Activated T-cell treated with anti-CD3 and anti-CD28 coated beads, Interleukin-2, amount 50 U/mL, for 48 hours (primary cell): ENCODE measurements at regions not wholly inside any gene's neighbourhood (a gene's known extent, or its start where the extent isn't known, plus 50 kb on each side); places are given as distances from the start of the nearest gene placed in this dataset.

ENCODE experiments used
- DNase-seq, 2 experiments: peaks; one replicate each; pipeline ENCODE4 v3.0.0-alpha.2; 2020

- no peak for DNase-seq
Measured at GRCh38 chr10:105844676-105845570, 1203.8 kb downstream of the SORCS3 start.

- no peak for DNase-seq
Measured at GRCh38 chr10:105844241-105844640, 1203.2 kb downstream of the SORCS3 start.

- no peak for DNase-seq
Measured at GRCh38 chr10:105843786-105844185, 1202.7 kb downstream of the SORCS3 start.

DNA sequence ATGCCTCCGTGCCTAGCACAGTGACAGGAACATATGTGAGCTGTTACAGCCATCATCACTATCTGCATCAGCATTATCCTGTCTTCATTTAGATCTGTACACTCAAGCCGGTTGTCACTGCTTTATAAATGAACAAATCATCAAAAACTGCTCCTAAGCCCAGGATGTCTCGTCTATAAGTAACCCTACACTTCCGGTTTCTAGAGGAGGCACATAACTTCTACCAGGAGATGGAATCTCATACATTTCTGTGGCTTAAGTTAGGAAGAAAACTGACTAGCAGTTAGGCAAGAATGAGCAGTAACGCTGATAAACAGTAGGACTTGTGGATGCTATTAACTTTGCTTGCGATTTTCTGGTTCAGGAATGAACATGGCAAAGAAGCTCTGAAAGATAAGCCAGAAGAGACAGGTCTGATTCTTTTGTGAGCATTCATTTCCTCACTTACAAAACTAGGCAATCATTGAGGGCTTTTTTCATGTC, 1199.2 kb downstream of the SORCS3 start:
- DNase-seq = no peak

GRCh38 chr10:105838392-105838791, 1197.3 kb downstream of the SORCS3 start:
- DNase-seq = no peak

GRCh38 chr10:105837951-105838350, 1196.9 kb downstream of the SORCS3 start:
- DNase-seq = no peak

DNA sequence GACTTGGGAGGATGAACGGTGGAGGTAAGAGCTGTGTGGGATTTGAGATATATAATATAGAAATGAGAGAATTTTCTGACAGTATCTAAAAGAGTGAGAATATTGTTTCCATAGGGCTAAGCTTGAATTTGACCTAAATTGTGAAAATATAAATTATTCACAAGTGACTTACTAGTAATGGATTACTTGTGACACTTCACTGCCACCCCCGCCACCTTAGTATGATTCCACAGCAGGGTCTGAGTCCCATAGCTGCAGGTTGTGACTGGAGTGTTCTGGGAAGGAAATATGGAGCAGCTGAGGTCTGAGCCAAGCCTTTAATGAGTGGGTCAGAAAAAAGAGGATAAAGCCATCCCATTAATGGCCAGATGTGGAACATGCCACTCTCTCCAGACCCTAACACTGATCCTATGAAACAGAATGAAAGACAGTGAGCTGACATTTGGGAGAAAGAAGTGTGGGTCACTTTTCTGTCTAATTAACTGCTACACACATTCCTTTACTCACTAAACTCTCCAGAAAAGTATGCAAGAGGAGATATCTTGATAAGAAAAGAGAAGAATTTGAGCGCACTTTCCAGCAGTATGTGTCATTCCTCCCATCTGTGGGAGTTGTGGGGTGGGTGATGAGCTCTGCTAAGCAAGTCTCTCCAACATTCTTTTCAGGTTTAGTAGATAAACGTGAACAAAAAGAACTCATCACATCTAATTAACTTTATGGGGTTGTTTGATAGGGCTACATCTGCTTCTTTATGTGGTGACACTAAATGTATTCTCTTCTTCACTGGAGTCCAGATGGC, 1193.4 kb downstream of the SORCS3 start:
- DNase-seq = no peak

- no peak for DNase-seq
Measured at GRCh38 chr10:105827133-105827532, 1186.0 kb downstream of the SORCS3 start.

DNA sequence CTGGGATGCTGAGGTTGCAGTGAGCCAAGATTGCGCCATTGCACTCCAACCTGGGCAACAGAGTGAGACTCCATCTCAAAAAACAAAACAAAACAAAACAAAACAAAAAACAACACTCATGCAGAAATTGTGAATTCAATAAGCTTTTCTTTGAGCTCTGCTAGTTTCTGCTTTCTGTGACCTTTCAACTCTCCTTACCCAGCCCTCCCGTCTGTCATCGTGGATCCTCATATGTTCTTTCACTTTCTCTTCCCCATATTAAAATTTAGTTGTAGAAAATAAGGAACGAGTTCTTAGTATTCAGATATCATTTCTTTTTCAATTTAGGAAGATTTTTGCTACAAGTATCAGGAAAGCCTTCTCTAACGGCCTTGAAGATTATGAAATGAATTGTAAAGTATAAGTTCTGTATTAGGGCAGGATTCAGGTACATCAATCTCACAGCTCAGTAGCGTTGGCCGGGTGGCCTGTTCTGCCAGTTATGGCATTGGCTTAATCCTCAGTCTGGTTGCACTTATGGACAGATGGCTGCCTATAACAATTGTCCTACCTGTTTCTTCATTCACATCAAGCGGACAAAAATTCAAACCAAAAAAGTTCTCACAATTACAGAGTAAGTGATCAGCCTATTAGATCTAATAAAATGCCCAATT, 1167.0 kb downstream of the SORCS3 start:
- no peak for DNase-seq

DNA sequence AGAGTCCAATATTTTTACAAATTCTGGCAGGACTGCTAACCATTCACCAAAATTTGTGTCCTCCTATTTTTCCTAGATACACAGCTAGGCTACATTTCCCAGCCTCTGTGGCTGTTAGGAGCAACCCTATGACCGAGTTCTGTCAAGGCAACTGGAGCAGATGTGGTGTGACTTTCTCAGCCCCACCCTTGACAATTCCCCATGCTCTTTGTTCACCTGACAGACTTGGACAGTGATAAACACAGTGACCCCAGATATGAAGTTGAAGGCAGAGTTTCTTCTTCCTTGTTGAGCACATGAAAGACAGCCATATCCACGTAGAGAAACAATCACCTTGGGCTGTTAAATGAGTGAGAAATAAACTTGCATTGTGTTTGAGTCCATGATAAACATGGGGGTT, 1162.1 kb downstream of the SORCS3 start:
- DNase-seq = no peak

- DNase-seq = no peak
Measured at GRCh38 chr10:105800641-105801040, 1159.6 kb downstream of the SORCS3 start.

GRCh38 chr10:105798328-105798889, 1157.3 kb downstream of the SORCS3 start:
- no peak for DNase-seq

DNA sequence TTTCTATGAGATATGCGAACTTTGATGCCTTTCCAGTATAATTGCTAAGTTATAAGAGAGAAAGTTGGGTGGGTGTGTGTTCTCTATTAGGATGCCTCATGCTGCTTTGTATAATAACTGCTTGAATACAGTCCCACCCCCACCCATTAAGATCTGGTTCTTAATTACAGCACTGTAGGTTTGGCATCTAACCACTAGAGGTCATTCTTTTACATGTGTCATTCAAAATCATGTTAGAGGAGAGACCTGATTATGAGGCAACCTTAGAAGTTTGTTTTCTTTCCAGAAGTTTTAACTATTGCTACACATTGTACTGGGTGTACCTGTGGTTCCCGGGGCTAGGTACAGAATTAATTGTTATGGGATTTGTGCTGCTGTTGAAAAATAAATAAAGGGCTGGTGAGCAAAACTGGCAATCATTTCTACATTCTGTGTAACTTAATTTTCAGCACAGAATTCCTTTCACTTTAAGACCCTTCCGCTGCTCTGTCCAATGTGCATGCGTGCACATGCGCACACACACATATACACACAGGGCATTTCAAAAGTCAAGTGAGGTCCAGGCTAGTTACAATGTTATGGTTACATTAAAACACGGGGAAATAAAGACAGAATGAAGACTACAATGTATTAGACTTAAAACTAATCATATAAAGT, 1156.3 kb downstream of the SORCS3 start:
- DNase-seq = no peak

DNA sequence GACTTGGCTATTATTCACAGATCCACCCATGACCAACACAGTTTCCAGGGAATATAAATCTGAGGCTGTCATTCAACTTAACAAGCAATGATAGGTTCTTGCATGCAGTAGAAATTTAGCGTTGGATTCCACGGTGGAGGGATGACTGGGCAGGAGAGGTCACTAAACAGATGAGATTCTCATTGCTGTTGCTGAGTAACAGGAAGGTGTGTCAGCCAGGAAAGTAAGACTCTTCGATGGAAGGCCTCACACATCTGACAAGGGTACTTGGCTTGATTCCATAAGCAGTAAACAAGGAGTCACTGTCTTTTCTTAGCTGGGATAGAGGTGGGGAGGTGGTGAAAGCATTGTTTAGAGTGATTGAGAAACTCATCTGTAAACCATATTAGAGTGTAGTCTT, 1152.0 kb downstream of the SORCS3 start:
- DNase-seq = no peak

- no peak for DNase-seq
Measured at GRCh38 chr10:105785721-105786120, 1144.6 kb downstream of the SORCS3 start.

DNA sequence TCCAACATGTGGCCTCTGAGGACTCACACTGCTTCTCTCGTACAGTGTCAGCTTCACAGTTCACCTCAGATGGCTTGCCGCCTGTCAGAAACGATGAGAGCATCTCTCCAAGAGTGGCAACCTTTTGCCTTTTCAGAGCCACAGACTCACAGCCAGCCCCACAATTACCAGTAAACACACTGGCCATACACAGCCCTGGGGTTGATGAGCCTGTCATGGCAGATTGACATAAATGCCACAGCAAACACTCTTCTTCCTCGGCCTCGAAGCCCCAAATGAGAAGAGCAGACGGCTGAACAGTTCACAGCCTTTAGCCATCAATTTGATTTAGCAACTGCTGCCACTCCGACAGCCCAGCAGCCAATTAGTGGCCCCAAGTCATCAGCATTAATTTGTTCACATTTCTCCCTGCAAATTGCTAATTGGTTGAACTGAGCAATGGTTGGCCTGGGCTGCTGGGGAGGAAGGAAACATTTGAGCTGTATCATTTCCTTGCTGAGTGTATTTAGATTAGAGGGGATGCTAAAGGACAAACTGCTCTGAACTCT, 1142.9 kb downstream of the SORCS3 start:
- no peak for DNase-seq

- no peak for DNase-seq
Measured at GRCh38 chr10:105774881-105775280, 1133.8 kb downstream of the SORCS3 start.

DNA sequence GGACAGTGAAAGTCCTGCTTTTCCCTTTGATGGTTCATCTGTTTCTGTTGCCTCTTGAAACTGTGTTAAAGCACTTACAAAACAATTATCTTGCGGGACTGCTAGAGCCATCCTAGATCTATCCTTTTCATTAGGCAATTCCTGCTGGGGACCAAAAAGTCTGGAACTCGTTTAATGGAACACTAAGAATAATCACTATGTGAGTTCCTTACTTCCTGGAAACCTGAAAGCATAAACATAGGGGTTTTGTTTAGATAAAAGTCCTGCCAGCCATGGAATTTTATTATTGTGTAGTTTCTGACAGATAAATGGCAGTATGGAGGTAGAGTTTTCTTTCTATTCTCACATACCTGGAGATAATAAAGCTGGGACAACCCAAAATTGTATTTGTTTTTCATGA, 1133.3 kb downstream of the SORCS3 start:
- DNase-seq = no peak

DNA sequence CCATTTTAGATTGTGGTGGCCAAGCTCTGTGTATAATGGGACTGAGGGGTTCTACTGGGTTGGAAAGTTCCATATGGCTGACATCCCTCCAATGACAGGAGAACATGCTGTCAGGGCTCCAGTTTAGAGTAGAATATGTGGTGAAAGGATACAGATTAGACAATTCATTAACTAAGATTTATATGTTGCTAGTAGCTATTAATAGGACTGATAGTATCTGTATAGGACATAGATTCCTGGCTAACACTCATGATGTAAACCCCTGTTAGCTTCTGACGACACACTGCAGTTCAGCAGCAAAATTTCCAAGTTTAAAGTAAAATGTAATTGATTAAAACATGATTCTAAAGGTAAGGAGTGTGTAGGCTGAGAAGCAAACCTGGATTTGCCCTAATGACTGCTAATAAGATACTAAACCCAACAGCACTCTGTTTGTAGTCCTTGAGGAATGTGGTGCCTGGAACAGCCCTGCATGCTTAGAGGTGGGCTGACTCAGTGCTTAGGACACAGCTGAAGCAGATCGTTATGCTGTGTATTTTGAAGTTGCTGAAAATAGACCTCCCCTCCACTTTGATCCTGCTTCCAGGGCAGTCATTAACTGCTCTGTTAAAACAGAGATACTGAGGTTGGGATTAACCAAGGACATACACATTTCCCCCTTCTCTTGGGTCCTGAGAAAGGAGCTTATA, 1129.6 kb downstream of the SORCS3 start:
- no peak for DNase-seq

DNA sequence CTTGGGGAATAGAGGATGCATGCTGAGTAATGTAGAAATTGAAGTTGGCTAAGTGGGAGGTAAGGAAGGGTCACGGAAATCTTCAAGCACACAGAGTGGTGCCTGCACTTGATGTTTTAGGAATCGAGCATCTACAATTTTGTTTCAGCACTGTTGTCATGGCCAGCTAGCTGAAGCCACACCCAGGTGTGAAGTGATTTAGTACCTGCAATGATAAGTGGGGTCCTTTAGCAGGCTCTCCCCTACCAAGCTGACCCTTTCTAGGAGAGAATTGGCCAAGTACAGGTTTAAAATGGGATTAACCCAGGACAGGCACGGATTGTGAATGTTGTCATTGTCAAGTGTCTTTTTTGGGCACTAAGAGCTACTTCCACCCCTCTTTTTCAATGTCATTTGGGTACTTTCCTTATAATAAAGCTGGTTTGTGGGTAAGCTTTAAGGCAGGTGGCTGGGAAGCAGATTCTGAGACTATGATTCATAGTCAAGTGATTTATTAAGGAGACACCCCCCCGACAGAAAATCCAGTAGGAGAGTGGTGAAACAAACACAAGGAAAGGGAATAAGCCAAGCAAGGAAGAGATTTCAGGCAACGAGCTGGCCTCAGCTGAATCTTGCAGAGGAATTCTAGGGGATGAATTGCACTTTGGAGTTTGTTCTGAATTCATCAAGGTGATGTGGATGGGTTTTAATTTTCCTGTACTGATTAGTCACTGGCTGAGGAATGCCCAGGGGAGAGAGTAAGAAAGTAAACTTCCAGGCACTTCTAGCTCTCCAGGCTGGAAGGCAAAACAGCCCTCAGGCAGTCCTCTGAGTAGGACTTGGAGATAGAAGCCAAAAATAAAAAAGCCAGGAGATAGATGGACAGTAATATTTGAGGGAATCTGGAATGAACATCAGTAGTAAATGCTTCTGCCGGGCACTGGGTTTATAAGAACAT, 1128.4 kb downstream of the SORCS3 start:
- no peak for DNase-seq
